HG03558 (cell line): ENCODE measurements at regions not wholly inside any gene's neighbourhood (a gene's known extent, or its start where the extent isn't known, plus 50 kb on each side); places are given as distances from the start of the nearest gene placed in this dataset.
"Not testable (repeated sequence)": the region's sequence is repeated elsewhere in the genome, so short reads cannot be mapped to it uniquely, and the experiment has no call there.

ENCODE experiments used
- ATAC-seq: cut with Tn5 transposase; IDR thresholded peaks from one replicate; pipeline ENCODE4 v1.9.1; 2021; ENCODE audit warnings: moderate number of reproducible peaks; ENCODE audit not compliant: unreplicated experiment; ENCODE audit errors: extremely low read depth

DNA sequence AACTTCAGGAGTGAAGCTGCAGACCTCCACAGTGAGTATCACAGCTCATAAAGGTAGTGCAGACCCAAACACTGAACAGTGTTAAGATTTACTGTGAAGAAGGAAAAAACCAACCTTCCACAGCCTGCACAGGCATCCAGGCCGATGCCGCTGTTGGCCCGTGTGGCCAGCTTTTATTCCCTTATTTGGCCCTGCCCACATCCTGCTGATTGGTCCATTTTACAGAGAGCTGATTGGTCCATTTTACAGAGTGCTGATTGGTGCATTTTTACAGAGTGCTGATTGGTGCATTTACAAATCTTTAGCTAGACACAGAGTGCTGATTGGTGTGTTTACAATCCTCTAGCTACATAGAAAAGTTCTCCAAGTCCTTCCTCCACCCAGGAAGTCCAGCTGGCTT is 49.9 kb upstream of the CHD2 start:
- ATAC-seq, result not testable (repeated sequence)
